Prostate gland (tissue), 2 donors: ENCODE measurements at regions not wholly inside any gene's neighbourhood (a gene's known extent, or its start where the extent isn't known, plus 50 kb on each side); places are given as distances from the start of the nearest gene placed in this dataset.

ENCODE experiments used
- DNase-seq: peaks from one replicate; pipeline ENCODE4 v3.0.0-alpha.2; 2019; ENCODE audit warnings: low spot score
- H3K27ac ChIP-seq, 2 donors: fragments of 200-600 bp; sonication (generic); 2 replicates each; pipeline ENCODE4 v1.5.1; 2017 to 2019
- H3K27me3 ChIP-seq: fragments of 200-600 bp; sonication (generic); replicated peaks from 2 replicates; pipeline ENCODE4 v1.5.1; 2019; ENCODE audit not compliant: insufficient read depth
- H3K36me3 ChIP-seq, 2 donors: fragments of 200-600 bp; sonication (generic); 1 replicate in 1 of 2; 2 replicates in 1 of 2; pipeline versions ENCODE4 v1.5.1 to v1.8.1; 2017 to 2019
- H3K4me1 ChIP-seq: fragments of 200-600 bp; sonication (generic); replicated peaks from 2 replicates; pipeline ENCODE4 v1.5.1; 2019
- H3K4me3 ChIP-seq, 2 donors: fragments of 200-600 bp; sonication (generic); 2 replicates each; pipeline ENCODE4 v1.5.1; 2017 to 2019
- H3K9me3 ChIP-seq: fragments of 200-600 bp; sonication (generic); 2 replicates; pipeline ENCODE4 v1.5.1; 2017
- CTCF ChIP-seq, 4 experiments: fragments of 200-600 bp in 2 of 4; fragments of 450-650 bp in 2 of 4; sonication (generic) in 2 of 4; IDR thresholded peaks; 1 replicate in 3 of 4; 2 replicates in 1 of 4; pipeline ENCODE4 v1.5.1; 2016 to 2019; ENCODE audit warnings: antibody characterized with exemption in 4 of 4, mild to moderate bottlenecking in 2 of 4, moderate library complexity in 2 of 4
- POLR2A ChIP-seq: fragments of 450-650 bp; IDR thresholded peaks from one replicate; pipeline ENCODE4 v1.6.1; 2016; ENCODE audit warnings: antibody characterized with exemption, mild to moderate bottlenecking
- POLR2AphosphoS5 ChIP-seq: sonication (generic); formaldehyde crosslinking; IDR thresholded peaks from one replicate; pipeline ENCODE4 v1.6.1; 2017; ENCODE audit warnings: antibody characterized with exemption
- WGBS: methylation state at CpG from one replicate; pipeline ENCODE4 v1.1.5; 2018; 5-methylcytosine and 5-hydroxymethylcytosine counted together
- intact Hi-C: fragments of 100-400 bp; cut with DNase I; formaldehyde crosslinking; loops from one replicate; pipeline ENCODE4 v1.14.2; 2022

GRCh38 chr5:68116408-68116807 is 99.1 kb upstream of the PIK3R1 start:
- no peaks in the 10 kb centered on the region for H3K36me3 ChIP-seq
- H3K4me3 ChIP-seq: no peak overlapping the region
- H3K27ac ChIP-seq: no peak overlapping the region
- no peaks in the 10 kb centered on the region for H3K27me3 ChIP-seq
- no peak for DNase-seq
- intact Hi-C loops: no loop called here
- TF ChIP-seq CTCF (IDR thresholded peaks at IDR 0.05) (no peak), POLR2A (no peak), POLR2AphosphoS5 (no peak)
- no peaks in the 10 kb centered on the region for H3K4me1 ChIP-seq
- H3K9me3 ChIP-seq: no peaks in the 10 kb centered on the region
- 89% methylated on average over 2 of the region's 2 CpGs for WGBS

GRCh38 chr5:68115584-68115983 is 100.0 kb upstream of the PIK3R1 start:
- Histone ChIP-seq H3K27me3 (no peaks in the 10 kb centered on the region), H3K36me3 (no peaks in the 10 kb centered on the region), H3K4me1 (no peaks in the 10 kb centered on the region), H3K4me3 (no peak overlapping the region), H3K27ac (no peak overlapping the region), H3K9me3 (no peaks in the 10 kb centered on the region)
- TF ChIP-seq POLR2AphosphoS5 (no peak), POLR2A (no peak), CTCF (IDR thresholded peaks at IDR 0.05) (no peak)
- WGBS: 93% methylated on average over 2 of the region's 2 CpGs
- no peak for DNase-seq
- intact Hi-C loops: no loop called here

- no peak for DNase-seq
- no peak overlapping the region for H3K27ac ChIP-seq
- no peaks in the 10 kb centered on the region for H3K4me1 ChIP-seq
- intact Hi-C loops: no loop called here
- no peak overlapping the region for H3K4me3 ChIP-seq
- H3K27me3 ChIP-seq: no peaks in the 10 kb centered on the region
- WGBS: 84% methylated on average over 2 of the region's 2 CpGs
- no peaks in the 10 kb centered on the region for H3K9me3 ChIP-seq
- H3K36me3 ChIP-seq: no peaks in the 10 kb centered on the region
- TF ChIP-seq POLR2AphosphoS5 (no peak), POLR2A (no peak), CTCF (IDR thresholded peaks at IDR 0.05) (no peak)
Observed at GRCh38 chr5:68114378-68115040, 101.0 kb upstream of the PIK3R1 start.

- no peak for DNase-seq
- no peak for TF ChIP-seq POLR2A
- TF ChIP-seq CTCF (IDR thresholded peaks at IDR 0.05): no peak
- no peak for TF ChIP-seq POLR2AphosphoS5
- Histone ChIP-seq H3K36me3 (no peaks in the 10 kb centered on the region), H3K27ac (no peak overlapping the region), H3K4me1 (no peaks in the 10 kb centered on the region), H3K27me3 (no peaks in the 10 kb centered on the region), H3K9me3 (no peaks in the 10 kb centered on the region), H3K4me3 (no peak overlapping the region)
- intact Hi-C loops: no loop called here
- 91% methylated on average over 2 of the region's 2 CpGs for WGBS
Observed at GRCh38 chr5:68112658-68113057, 102.9 kb upstream of the PIK3R1 start.

- Histone ChIP-seq H3K27ac (no peak overlapping the region), H3K27me3 (no peaks in the 10 kb centered on the region), H3K4me1 (no peaks in the 10 kb centered on the region), H3K9me3 (no peaks in the 10 kb centered on the region), H3K4me3 (no peak overlapping the region), H3K36me3 (no peaks in the 10 kb centered on the region)
- TF ChIP-seq POLR2A (no peak), CTCF (IDR thresholded peaks at IDR 0.05) (no peak), POLR2AphosphoS5 (no peak)
- intact Hi-C loops: no loop called here
- no peak for DNase-seq
- 37% methylated on average over 1 of the region's 1 CpG for WGBS
Observed at GRCh38 chr5:68110894-68111293, 104.7 kb upstream of the PIK3R1 start.
